ENCODE measurements at regions not wholly inside any gene's neighbourhood (a gene's known extent, or its start where the extent isn't known, plus 50 kb on each side); places are given as distances from the start of the nearest gene placed in this dataset.

GRCh38 chr2:221345516-221345915 is 226.6 kb downstream of the EPHA4 start:
- Histone ChIP-seq H3K36me3 (ENCODE audit: insufficient read depth, low read length) (no peaks in the 10 kb centered on the region), H3K27ac (ENCODE audit: low read depth, low read length) (no peak overlapping the region), H3K79me2 (ENCODE audit: control insufficient read depth, insufficient read depth, low read length, unreplicated experiment) (no peaks in the 10 kb centered on the region), H2AFZ (ENCODE audit: low read length, unreplicated experiment) (no peak overlapping the region), H3K4me1 (ENCODE audit: control insufficient read depth, insufficient read depth, low read length, unreplicated experiment) (no peaks in the 10 kb centered on the region), H3K4me3 (ENCODE audit: low read depth, low read length) (no peak overlapping the region), H3K27me3 (ENCODE audit: insufficient read depth, low read length) (no peaks in the 10 kb centered on the region)

- Histone ChIP-seq H3K27ac (ENCODE audit: low read depth, low read length) (no peak overlapping the region), H3K36me3 (ENCODE audit: insufficient read depth, low read length) (no peaks in the 10 kb centered on the region), H3K27me3 (ENCODE audit: insufficient read depth, low read length) (no peaks in the 10 kb centered on the region), H3K4me1 (ENCODE audit: control insufficient read depth, insufficient read depth, low read length, unreplicated experiment) (no peaks in the 10 kb centered on the region), H3K4me3 (ENCODE audit: low read depth, low read length) (no peak overlapping the region), H2AFZ (ENCODE audit: low read length, unreplicated experiment) (no peak overlapping the region), H3K79me2 (ENCODE audit: control insufficient read depth, insufficient read depth, low read length, unreplicated experiment) (no peaks in the 10 kb centered on the region)
Measured at GRCh38 chr2:221346411-221346810, 225.7 kb downstream of the EPHA4 start.

DNA sequence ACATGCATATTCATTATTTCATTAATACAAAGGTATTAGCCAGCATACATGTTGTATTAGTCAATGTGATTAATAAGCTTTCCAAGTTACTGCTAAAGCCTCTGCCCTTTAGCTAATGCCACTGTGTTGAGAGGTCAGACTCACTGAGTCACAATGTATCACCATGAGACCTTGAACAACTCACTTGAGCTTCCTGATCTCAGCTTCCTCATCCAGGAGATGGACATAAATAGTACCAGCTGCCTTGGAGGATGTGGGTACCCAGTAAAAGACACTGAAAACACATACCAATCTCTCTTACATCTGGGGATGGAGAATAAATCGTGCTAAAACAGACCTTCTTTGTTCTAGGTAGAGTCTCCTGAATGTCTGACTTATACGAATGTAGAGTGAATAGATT is 224.6 kb downstream of the EPHA4 start:
- Histone ChIP-seq H3K27ac (ENCODE audit: low read depth, low read length) (no peak overlapping the region), H3K27me3 (ENCODE audit: insufficient read depth, low read length) (no peaks in the 10 kb centered on the region), H3K36me3 (ENCODE audit: insufficient read depth, low read length) (no peaks in the 10 kb centered on the region), H3K4me3 (ENCODE audit: low read depth, low read length) (no peak overlapping the region), H3K4me1 (ENCODE audit: control insufficient read depth, insufficient read depth, low read length, unreplicated experiment) (no peaks in the 10 kb centered on the region), H2AFZ (ENCODE audit: low read length, unreplicated experiment) (no peak overlapping the region), H3K79me2 (ENCODE audit: control insufficient read depth, insufficient read depth, low read length, unreplicated experiment) (no peaks in the 10 kb centered on the region)

DNA sequence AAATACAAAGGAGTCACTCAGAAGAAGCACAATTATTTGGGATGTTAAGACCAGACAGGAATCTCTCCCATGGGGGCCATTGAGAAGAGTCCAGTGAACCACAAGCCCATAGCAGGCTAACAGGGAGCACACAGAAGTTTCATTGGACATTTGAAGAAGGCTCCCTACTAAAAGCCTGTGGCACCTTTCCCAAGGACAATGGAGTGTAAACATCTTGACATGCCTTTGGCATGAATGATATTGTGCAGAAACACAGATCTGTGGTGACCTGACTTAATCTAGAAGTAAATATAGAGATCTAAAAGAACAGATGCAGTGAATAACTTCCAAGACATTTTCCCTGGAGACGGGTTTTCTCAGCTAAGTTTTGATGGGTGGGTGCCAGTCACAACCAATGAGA is 221.5 kb downstream of the EPHA4 start:
- Histone ChIP-seq H3K36me3 (ENCODE audit: insufficient read depth, low read length) (no peaks in the 10 kb centered on the region), H3K4me3 (ENCODE audit: low read depth, low read length) (no peak overlapping the region), H3K4me1 (ENCODE audit: control insufficient read depth, insufficient read depth, low read length, unreplicated experiment) (no peaks in the 10 kb centered on the region), H3K27me3 (ENCODE audit: insufficient read depth, low read length) (no peaks in the 10 kb centered on the region), H3K27ac (ENCODE audit: low read depth, low read length) (no peak overlapping the region), H2AFZ (ENCODE audit: low read length, unreplicated experiment) (no peak overlapping the region), H3K79me2 (ENCODE audit: control insufficient read depth, insufficient read depth, low read length, unreplicated experiment) (no peaks in the 10 kb centered on the region)

- Histone ChIP-seq H2AFZ (ENCODE audit: low read length, unreplicated experiment) (no peak overlapping the region), H3K27me3 (ENCODE audit: insufficient read depth, low read length) (no peaks in the 10 kb centered on the region), H3K79me2 (ENCODE audit: control insufficient read depth, insufficient read depth, low read length, unreplicated experiment) (no peaks in the 10 kb centered on the region), H3K27ac (ENCODE audit: low read depth, low read length) (no peak overlapping the region), H3K4me3 (ENCODE audit: low read depth, low read length) (no peak overlapping the region), H3K4me1 (ENCODE audit: control insufficient read depth, insufficient read depth, low read length, unreplicated experiment) (no peaks in the 10 kb centered on the region), H3K36me3 (ENCODE audit: insufficient read depth, low read length) (no peaks in the 10 kb centered on the region)
Measured at GRCh38 chr2:221353201-221353600, 218.9 kb downstream of the EPHA4 start.

- Histone ChIP-seq H3K27me3 (ENCODE audit: insufficient read depth, low read length) (no peaks in the 10 kb centered on the region), H3K27ac (ENCODE audit: low read depth, low read length) (no peak overlapping the region), H3K79me2 (ENCODE audit: control insufficient read depth, insufficient read depth, low read length, unreplicated experiment) (no peaks in the 10 kb centered on the region), H2AFZ (ENCODE audit: low read length, unreplicated experiment) (no peak overlapping the region), H3K36me3 (ENCODE audit: insufficient read depth, low read length) (no peaks in the 10 kb centered on the region), H3K4me1 (ENCODE audit: control insufficient read depth, insufficient read depth, low read length, unreplicated experiment) (no peaks in the 10 kb centered on the region), H3K4me3 (ENCODE audit: low read depth, low read length) (no peak overlapping the region)
Measured at GRCh38 chr2:221360312-221360711, 211.8 kb downstream of the EPHA4 start.

DNA sequence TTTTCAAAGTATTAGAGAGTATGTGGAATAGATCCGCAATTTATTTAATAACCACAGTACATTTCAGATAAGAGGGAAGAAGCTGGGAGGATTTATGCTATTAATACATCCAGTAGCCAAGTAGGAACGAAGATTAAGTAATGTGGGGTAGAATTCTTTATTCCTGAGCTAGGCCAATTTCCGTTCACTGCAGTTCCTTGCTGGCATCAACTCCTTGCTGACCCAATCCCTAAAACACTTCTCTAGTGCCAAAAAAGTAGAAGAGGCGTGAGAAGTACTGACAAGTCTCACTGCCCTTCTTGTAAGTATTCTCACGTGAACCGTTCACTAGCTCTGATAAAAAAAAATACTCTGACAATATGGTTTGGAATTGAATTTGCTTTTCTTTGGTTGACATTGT is 211.4 kb downstream of the EPHA4 start:
- H3K4me3 ChIP-seq (ENCODE audit: low read depth, low read length): no peak overlapping the region
- no peak overlapping the region for H3K27ac ChIP-seq (ENCODE audit: low read depth, low read length)
- H3K27me3 ChIP-seq (ENCODE audit: insufficient read depth, low read length): no peaks in the 10 kb centered on the region
- no peaks in the 10 kb centered on the region for H3K36me3 ChIP-seq (ENCODE audit: insufficient read depth, low read length)
- no peaks in the 10 kb centered on the region for H3K4me1 ChIP-seq (ENCODE audit: control insufficient read depth, insufficient read depth, low read length, unreplicated experiment)
- H3K79me2 ChIP-seq (ENCODE audit: control insufficient read depth, insufficient read depth, low read length, unreplicated experiment): no peaks in the 10 kb centered on the region
- H2AFZ ChIP-seq (ENCODE audit: low read length, unreplicated experiment): no peak overlapping the region

- Histone ChIP-seq H3K4me3 (ENCODE audit: low read depth, low read length) (no peak overlapping the region), H3K27me3 (ENCODE audit: insufficient read depth, low read length) (no peaks in the 10 kb centered on the region), H2AFZ (ENCODE audit: low read length, unreplicated experiment) (no peak overlapping the region), H3K79me2 (ENCODE audit: control insufficient read depth, insufficient read depth, low read length, unreplicated experiment) (no peaks in the 10 kb centered on the region), H3K27ac (ENCODE audit: low read depth, low read length) (no peak overlapping the region), H3K36me3 (ENCODE audit: insufficient read depth, low read length) (no peaks in the 10 kb centered on the region), H3K4me1 (ENCODE audit: control insufficient read depth, insufficient read depth, low read length, unreplicated experiment) (no peaks in the 10 kb centered on the region)
Measured at GRCh38 chr2:221361633-221362032, 210.5 kb downstream of the EPHA4 start.

- no peaks in the 10 kb centered on the region for H3K79me2 ChIP-seq (ENCODE audit: control insufficient read depth, insufficient read depth, low read length, unreplicated experiment)
- H2AFZ ChIP-seq (ENCODE audit: low read length, unreplicated experiment): no peak overlapping the region
- no peaks in the 10 kb centered on the region for H3K36me3 ChIP-seq (ENCODE audit: insufficient read depth, low read length)
Measured at GRCh38 chr2:221364672-221365071, 207.4 kb downstream of the EPHA4 start.

More at GRCh38 chr2:221364672-221365071, 207.4 kb downstream of the EPHA4 start:
- 0 out of 2 replicates have a peak, but pooled peaks cover 4% of the 10 kb centered on the region for H3K27me3 ChIP-seq (ENCODE audit: insufficient read depth, low read length)
- H3K4me3 ChIP-seq (ENCODE audit: low read depth, low read length): no peak overlapping the region
- H3K27ac ChIP-seq (ENCODE audit: low read depth, low read length): no peak overlapping the region
- H3K4me1 ChIP-seq (ENCODE audit: control insufficient read depth, insufficient read depth, low read length, unreplicated experiment): no peaks in the 10 kb centered on the region
